HG02884 (cell line): ENCODE measurements at regions not wholly inside any gene's neighbourhood (a gene's known extent, or its start where the extent isn't known, plus 50 kb on each side); places are given as distances from the start of the nearest gene placed in this dataset.
"Not testable (repeated sequence)": the region's sequence is repeated elsewhere in the genome, so short reads cannot be mapped to it uniquely, and the experiment has no call there.

ENCODE experiments used
- ATAC-seq: cut with Tn5 transposase; IDR thresholded peaks from one replicate; pipeline ENCODE4 v1.9.1; 2021; ENCODE audit warnings: mild to moderate bottlenecking, moderate library complexity; ENCODE audit not compliant: unreplicated experiment

DNA sequence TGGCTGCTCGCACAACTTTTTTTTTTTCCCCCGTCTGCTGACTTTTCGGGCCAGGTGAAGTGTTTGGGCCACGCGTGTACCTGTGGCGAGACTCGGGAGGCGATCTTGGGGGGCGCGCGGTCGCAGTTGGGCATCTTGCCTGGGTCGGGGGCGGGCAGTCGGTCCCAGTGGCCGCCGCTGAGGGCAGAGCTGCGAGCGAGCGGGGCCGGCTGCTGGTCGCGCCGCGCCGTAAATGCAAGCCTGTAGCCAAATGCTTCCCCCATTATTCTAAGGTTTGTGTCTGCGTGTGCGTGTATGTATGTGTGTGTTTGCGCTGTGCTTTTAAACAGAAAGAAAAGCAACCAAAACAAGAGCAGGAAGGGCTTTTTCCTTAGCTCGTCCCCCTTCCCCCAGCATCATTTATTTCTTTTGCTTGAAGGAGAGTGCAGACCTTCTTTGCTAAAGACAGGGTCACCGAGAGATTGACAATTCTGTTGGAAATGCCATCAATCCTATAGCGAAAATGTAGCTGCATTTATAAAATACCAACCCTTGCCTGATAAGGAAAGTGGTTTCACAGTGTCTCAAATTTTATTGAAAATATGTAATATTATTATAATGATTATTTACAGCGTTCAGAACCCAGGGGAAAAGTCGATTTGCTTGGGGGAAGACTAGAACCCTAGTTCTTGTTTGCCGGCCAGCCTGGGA lies 143.2 kb upstream of the ZNF536 start:
- no peak for ATAC-seq

DNA sequence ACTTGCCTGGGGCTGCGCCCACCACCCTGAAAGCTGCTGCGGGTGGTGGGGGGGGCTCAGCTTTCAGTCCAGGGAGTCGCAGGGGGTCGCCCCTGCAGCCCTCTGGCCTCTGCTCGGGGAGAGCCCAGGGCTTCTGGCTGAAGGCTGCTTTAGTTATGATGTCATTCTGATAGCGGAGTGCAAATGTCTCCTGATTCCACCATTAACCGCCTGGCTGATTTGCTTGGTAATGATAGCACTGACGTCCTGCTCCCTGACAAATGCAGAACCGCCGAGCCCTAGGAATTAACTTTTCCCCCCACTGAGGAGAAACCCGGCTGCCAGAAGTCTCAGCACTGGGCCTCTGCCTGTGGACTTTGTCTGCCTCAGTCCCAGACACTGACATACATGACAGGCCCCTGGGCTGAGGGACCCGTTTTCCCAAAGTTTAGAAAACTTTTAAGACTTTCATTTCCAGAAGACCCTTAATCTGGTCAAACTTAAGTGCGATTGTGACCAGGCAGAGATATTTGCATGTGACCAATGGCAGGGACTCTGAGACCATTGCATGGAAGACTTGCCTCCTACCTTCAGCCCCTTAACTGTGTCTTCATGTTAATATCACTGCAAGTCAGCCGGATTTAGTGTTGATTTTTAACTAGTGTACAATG lies 142.5 kb upstream of the ZNF536 start:
- ATAC-seq: no peak

DNA sequence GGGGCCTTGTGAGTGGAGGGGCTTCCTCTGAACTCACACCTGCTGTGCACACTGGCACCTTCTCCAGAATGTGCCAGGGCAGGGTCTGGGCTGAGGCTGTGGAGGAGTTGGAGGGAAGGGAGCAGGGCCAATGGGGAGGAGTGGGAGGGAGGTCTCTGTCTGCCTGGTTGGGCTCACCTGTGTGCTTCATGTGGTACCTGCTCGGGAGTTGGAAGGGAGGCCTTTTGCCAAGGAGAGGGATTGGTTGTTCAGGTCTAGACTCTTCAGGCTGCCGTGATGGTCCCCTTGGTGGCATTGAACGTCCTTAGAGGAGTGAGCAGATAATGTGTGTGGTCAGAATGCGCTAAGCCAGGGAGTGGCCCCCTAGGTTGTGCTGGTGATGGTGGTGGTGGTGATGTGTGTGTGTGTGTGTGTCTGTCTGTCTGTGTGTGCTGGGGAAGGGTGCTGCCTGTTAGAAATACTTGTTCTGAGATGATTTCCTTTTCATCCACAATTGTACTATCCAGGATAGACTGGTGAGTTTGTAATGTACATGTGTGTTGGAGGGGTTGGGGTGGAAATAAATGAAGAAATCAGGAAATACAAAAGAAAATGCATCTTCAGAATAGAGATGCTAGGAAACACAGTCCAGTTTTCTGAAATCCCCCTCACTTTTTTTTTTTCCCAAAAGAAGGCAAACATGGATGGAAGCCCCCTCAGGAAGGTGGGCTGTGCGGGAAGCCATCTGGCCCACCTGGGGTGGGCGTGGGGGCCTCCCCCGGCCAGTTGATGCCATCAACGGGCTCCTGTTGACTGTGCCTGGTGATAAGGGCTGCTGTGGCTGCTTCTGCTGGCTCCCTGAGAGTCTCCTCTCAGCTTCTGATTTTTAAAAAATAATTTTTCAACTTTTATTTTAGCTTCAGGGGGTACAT lies 140.5 kb upstream of the ZNF536 start:
- ATAC-seq: no peak

DNA sequence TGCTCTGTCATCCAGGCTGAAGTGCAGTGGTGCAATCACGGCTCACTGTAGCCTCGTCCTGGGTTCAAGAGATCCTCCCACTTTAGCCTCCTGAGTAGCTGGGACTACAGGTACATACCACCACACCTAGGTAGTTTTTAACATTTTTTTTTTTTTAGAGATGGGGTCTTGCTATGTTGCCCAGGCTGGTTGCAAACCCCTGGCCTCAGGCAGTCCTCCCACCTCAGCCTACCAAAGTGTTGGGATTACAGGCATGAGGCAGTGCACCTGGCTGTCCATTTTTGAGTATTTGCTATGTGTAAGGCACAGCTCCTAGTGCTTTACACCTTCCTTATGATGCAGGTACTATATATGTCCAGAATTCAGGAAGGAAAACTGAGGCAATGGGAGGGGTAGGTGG lies 138.8 kb upstream of the ZNF536 start:
- ATAC-seq: no peak

DNA sequence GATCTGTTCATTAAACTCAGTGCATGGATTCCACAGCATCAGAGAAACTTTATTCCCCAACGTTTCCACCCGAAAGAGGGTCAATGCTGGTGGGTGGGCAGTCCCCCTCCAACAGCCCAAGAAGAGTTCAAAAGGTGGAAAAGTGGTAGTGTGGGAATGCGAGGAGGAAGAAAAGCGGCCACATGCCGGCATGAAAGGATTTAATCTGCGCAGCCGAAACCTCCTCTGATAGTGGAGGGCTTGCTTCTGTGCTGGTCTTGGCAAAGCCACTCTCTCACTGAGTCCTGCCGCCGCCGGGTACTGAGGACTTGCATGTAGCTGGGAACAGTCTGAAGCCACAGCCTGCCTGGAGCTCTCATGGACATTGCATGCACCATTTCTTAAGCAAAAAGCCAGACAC lies 136.2 kb upstream of the ZNF536 start:
- ATAC-seq: no peak

DNA sequence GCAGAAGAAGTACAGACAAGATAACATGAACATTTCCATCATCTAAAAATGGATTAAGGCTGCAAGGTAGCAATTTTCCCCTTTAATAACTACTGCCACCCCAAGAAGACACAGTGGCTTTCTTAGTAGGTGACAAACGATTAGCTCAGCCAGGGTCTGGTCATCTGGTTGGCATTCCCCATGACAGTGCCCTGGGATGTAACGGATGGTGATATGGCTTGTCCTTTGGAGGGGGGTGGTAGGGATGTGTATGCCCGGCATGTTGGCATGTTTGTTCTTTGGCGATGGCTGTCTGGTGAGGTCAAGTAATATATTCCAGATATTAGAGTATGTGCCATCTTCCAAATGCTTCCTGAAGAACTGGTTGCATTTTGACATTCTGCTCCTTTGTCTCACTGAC lies 135.6 kb upstream of the ZNF536 start:
- ATAC-seq: no peak

DNA sequence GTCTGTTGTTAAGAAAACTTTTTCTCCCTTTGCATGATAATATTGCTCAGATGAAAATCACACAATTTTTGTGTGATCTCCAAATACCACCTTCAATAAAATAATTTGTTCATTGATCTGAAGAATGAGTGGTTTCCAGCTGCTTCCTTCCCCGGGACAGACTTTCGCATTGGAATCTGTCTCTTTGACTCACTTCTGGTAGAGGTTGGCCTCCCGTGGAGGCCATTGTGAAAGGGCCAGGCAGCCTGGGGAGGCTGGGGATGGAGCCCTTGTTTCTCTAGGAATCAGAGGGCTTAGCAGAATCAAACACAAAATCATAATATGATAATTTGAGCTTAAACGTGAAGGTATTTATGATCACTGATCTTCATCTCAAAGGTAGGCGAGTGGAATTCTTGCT lies 135.0 kb upstream of the ZNF536 start:
- ATAC-seq: no peak

DNA sequence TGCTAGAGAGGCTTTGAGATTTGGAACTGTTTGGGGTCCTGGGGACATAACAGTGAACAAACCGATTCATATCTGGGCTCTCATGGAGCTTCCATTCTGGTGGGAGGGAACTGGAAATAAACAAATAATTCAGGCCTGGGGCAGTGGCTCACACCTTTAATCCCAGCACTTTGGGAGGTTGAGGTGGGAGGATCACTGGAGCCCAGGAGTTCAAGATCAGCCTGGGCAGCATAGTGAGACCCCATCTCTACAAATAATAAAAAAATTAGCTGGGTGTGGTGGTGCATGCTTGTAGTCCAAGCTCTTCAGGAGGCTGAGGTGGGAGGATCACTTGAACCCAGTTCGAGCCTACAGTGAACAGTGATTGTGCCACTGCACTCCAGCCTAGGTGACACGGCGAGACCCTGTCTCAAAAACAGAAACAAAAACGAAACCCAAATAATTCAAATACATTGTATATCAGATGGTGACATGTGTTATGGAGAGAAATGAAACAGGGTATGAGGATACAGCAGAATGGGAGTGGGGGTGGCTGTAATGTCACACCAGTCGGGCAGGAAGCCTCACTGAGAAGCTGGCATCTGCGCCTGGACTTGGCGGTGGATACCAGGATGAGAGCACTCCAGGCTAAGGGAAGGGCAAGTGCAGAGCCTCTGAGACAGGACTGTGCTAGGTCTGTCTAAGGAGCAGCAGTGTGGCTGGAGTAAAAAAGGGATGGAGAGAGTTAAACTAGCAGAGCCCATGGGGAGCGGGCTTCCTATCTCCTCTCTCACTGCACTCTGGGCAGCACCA lies 131.1 kb upstream of the ZNF536 start:
- ATAC-seq: no peak

DNA sequence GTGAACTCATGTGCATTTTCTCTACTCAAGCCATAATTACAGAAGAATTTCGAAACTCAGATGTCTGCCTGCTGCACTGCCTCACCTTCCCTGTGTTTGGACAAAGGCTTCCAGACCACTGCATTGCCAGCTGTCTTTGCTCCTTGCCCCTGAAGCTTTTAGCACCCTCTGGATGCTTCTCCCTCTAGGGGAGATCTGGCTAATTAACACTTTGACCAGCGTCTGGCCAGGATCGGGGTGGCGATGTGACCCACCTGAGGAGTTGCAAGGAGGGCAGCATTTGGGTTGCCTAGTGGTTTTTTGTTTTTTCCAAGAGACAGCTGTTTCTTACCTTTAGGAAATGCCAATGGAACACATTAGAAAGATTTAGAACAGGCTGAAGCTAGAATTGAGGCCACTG lies 127.7 kb upstream of the ZNF536 start:
- ATAC-seq: no peak

DNA sequence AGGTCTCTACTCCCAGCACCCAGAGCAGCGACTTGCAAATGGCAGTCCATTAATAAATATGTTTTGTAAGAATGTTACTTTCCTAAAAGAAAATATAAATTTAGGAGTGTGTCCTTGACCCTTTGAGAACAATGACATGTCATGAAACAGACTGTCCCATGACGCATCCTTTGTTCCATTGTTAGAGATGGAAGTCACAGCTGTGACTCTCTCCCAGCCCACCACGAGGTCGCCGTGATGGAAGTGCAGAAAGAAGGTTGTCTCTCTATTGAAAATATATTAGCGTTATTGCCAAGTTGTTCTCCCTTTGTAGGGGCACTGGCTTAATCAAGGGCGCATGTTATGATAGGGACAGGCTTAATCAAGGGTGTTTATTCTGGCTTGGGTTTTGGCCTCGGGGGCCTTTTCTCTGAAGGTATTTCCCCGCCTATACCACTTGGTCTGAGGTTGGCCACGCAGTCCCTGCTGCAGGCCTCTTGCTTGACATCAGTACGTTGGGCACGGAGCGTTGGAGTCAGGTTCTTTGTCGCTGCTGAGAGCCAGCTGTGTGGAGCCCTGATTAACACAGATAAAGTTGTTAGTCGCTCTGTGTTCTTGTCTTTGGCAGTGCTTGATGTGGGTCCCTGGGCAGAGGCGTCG lies 126.7 kb upstream of the ZNF536 start:
- ATAC-seq: no peak

DNA sequence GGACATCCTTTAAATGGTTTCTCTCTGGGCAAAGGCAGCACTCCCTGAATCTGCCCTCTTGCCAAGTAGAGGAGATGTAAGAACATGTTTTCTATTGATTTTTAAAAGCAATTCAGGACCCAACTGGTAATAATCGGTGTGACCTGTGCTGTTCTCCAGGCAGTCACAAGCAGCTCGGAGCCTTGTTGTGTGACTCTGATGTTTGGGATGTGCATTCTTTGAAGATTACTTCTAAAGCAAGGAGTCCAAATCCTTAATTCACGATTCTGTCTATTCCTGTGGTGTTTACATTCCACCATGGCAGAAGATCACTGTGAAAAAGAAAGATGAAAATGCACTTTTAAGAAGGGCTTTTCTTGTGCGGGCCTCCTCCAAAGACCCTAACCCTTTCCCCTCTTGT lies 122.3 kb upstream of the ZNF536 start:
- no peak for ATAC-seq

DNA sequence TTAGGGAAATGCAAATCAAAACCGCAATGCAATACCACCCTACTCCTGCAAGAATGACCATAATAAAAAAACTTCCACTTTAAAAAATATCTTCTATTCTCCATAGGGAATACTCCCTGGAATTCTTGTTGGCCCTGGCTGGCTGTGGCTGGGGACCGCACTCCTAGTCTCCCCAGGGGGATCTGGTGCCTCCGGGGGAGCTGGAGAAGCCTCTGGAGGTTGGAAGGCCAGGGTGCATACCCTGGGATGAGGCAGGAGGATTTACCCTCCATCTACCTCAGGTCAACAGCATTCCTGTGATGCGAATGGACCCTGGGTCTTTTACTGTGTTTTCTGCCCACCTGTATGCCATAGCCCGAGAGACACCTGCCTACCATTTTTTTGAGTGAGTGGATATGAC lies 120.0 kb upstream of the ZNF536 start:
- ATAC-seq: no peak

DNA sequence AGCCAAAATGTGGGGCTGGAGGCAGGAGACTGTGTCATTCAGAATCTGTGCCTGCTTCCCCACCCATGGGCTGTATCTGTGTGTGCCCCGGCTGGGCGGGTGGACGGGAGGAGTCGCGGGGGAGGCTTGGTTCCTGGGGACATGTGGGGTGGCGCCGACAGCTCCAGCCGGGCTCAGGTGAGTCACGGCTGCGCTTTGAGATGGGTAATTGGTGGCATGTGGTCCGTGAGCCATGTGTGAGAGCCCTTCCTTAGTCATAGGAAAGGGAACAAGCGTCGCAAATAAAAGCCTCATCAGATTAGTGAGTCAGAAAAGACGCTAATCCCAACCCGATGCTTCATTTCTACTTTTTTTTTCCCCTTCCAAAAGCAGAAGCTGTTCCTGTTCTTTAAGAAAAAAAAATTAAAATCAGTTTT lies 118.6 kb upstream of the ZNF536 start:
- ATAC-seq: no peak

DNA sequence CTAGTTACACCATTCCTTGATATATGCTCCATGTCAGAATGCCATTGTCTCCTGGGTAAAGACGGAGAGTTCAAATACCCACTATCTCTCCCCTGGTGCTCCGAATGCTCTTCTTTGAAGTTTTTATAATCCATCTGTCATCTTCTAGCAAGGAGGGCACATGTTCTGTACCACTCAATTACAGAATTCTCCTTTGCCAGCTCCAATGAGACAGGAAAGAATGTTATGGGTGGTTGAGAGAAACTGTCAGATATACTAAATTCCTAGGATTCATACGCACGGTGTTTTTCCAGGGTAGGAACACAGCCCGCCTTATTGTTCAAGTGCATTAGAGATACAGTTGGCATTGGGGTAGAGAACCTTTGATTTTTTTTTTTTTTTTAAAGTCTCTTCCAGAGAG lies 118.0 kb upstream of the ZNF536 start:
- ATAC-seq: no peak

DNA sequence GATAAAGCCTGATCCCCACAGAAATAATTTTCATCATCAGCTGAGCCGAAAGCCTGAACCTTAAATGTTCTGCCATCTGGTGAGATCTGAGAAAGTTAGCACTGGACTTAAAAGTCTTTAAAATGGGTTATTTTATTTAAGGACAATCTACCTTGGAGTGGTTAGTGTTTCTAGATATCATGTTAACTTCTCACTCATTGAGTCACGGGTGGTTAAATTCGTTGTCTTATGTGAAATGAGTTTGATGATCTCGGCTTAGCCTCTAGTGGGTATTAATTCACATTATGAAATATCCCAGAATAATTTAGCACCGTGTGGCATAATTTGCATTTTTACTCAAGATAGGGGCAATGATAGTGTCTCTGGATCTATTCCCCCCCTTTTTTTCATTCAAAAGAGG lies 117.4 kb upstream of the ZNF536 start:
- no peak for ATAC-seq

DNA sequence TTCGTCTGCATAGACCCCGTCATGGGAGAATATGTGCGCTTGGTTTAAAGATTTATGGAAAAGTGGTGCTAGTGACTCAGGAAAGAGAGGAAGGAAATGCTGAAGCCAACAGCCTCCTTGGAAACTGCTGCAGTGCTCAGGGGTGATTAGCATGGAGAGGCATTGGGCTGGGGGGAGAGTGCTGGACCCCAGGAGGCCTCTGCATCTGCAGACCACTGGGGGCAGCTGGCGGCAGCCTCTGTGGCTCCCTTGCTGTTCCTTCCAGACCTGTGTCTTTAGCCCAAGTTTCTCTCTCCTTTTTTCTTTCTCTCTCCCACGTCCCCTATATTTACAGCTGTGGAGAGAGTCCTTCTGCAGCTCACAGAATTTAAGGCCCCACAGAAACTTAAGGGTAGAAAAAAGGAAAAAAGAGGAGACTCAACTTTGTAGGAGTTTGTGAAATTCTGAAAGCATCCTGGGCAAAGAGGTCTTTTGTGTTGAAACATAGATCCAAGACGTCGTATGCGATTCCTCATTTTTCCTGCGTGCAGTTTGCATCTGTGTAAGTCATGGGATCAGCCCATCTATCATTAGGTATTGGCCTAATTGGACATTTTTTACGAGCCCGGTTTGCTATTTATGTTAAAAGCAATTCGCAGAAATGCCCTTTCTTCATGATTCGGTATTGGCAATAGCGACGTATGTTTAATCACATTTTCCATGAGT lies 116.2 kb upstream of the ZNF536 start:
- no peak for ATAC-seq

DNA sequence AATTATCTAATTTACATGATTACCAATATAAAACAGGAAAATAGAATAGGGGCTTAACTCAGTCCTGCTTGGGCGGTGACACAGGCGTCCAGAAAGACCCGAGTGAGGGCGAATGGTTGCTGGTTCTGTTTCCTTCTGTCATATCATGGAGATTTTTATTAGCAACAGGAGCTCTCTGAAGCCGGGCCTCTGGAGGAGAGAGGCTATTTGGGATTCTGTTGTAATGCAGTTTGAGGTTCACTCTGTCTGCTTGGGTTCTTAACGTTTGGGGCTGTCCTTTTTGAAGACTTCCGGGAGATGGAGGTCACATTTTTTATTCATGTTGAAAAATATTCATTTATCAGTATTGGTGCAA lies 115.7 kb upstream of the ZNF536 start:
- ATAC-seq: no peak

DNA sequence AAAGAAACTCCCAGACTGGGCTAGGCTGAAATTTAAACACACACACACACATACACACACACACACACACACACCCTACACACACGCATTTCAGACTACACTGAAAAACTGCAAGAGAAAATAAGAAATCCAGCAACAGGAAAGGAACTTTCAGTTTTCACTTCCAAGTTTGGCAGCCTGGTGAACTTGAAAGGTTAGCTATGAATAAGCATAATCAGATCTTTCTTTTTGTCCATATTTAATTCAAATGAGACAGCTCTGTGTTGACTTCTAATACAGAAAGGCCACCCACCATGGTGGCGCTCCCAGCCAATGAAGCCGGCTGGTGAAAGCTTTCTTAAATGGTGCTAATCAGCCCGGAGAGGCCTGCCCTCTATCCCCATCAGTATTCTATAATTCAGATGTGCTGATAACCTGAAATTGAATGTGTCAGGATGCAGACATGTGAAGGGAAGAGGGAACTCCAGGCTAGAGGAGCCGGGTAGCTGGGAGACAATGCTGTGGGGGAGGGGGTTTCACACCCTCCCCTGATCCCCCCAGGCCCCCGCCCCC lies 108.3 kb upstream of the ZNF536 start:
- no peak for ATAC-seq

DNA sequence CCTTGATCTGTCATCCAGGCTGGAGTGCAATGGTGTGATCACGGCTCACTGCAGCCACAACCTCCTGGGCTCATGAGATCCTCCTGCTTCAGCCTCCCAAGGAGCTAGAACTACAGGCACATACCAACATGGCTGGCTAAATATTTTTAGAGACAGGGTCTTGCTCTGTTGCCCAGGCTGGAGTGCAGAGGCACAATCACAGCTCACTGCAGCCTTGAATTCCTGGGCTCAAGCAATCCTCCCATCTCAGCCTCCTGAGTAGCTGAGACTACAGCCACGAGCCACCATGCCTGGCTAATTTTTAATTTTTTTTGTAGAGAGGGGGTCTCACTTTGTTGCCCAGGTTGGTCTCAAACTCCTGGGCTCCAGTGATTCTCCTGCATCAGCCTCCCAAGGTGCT lies 106.3 kb upstream of the ZNF536 start:
- not testable (repeated sequence) for ATAC-seq

DNA sequence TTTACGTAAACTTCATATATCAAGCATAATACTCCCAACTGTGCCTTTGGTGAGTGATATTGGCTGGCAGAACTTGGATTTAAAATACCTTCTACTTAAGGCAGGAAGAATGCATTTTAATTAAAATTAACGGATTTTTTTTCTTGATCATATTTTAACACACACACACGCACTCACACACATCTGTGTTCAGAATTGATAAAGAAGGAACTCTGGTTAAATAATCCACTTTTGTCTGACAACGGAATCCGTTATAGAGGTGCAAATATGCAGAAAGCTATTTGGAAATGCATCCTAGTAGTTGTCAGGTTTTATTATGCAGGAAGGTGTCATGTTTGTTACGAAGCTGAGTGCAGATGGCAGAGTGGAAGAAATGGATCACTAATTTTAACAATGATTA lies 105.5 kb upstream of the ZNF536 start:
- ATAC-seq: no peak
